ENCODE measurements at regions not wholly inside any gene's neighbourhood (a gene's known extent, or its start where the extent isn't known, plus 50 kb on each side); places are given as distances from the start of the nearest gene placed in this dataset.
A peak's percentile ranks its signal among the peaks of the same experiment; 100 is the strongest.

GRCh38 chr17:77493238-77493820 lies 352.6 kb downstream of the SEC14L1 start:
- H3K36me3 ChIP-seq (ENCODE audit: control insufficient read depth in 5 of 5, insufficient read depth in 5 of 5, low read length in 5 of 5) = peaks cover 0 to 81% (median 62%) of the 10 kb centered on the region in 5 donors
- H3K4me3 ChIP-seq (ENCODE audit: low read depth in 1 of 5, low read length in 5 of 5) = no peak overlapping the region
- peak overlapping the region in 1 of 5 donors; percentile 41 for H3K9ac ChIP-seq (ENCODE audit: low read length in 5 of 5)
- peaks cover 0 to 33% (median 24%) of the 10 kb centered on the region in 5 donors for H3K4me1 ChIP-seq (ENCODE audit: control insufficient read depth in 5 of 5, insufficient read depth in 5 of 5, low read length in 5 of 5)
- H3K27ac ChIP-seq (ENCODE audit: low read depth, low read length) = no peak overlapping the region
- H3K27me3 ChIP-seq (ENCODE audit: control insufficient read depth in 5 of 5, insufficient read depth in 4 of 5, low read length in 5 of 5) = no peaks in the 10 kb centered on the region
- no peaks in the 10 kb centered on the region for H3K9me3 ChIP-seq (ENCODE audit: control insufficient read depth in 5 of 5, low read length in 5 of 5)

GRCh38 chr17:77493901-77494663 lies 353.3 kb downstream of the SEC14L1 start:
- H3K27ac ChIP-seq (ENCODE audit: low read depth, low read length) = no peak overlapping the region
- peaks cover 0 to 79% (median 60%) of the 10 kb centered on the region in 5 donors for H3K36me3 ChIP-seq (ENCODE audit: control insufficient read depth in 5 of 5, insufficient read depth in 5 of 5, low read length in 5 of 5)
- H3K9ac ChIP-seq (ENCODE audit: low read length in 5 of 5) = no peak overlapping the region
- H3K4me1 ChIP-seq (ENCODE audit: control insufficient read depth in 5 of 5, insufficient read depth in 5 of 5, low read length in 5 of 5) = peaks cover 0 to 33% (median 24%) of the 10 kb centered on the region in 5 donors
- no peaks in the 10 kb centered on the region for H3K27me3 ChIP-seq (ENCODE audit: control insufficient read depth in 5 of 5, insufficient read depth in 4 of 5, low read length in 5 of 5)
- no peaks in the 10 kb centered on the region for H3K9me3 ChIP-seq (ENCODE audit: control insufficient read depth in 5 of 5, low read length in 5 of 5)
- H3K4me3 ChIP-seq (ENCODE audit: low read depth in 1 of 5, low read length in 5 of 5) = no peak overlapping the region

GRCh38 chr17:77494664-77495435 lies 354.1 kb downstream of the SEC14L1 start:
- Histone ChIP-seq H3K27ac (ENCODE audit: low read depth, low read length) (no peak overlapping the region), H3K9me3 (ENCODE audit: control insufficient read depth in 5 of 5, low read length in 5 of 5) (no peaks in the 10 kb centered on the region), H3K36me3 (ENCODE audit: control insufficient read depth in 5 of 5, insufficient read depth in 5 of 5, low read length in 5 of 5) (peaks cover 0 to 79% (median 64%) of the 10 kb centered on the region in 5 donors), H3K4me3 (ENCODE audit: low read depth in 1 of 5, low read length in 5 of 5) (no peak overlapping the region), H3K9ac (ENCODE audit: low read length in 5 of 5) (no peak overlapping the region), H3K27me3 (ENCODE audit: control insufficient read depth in 5 of 5, insufficient read depth in 4 of 5, low read length in 5 of 5) (no peaks in the 10 kb centered on the region), H3K4me1 (ENCODE audit: control insufficient read depth in 5 of 5, insufficient read depth in 5 of 5, low read length in 5 of 5) (peaks cover 0 to 26% (median 17%) of the 10 kb centered on the region in 5 donors)

DNA sequence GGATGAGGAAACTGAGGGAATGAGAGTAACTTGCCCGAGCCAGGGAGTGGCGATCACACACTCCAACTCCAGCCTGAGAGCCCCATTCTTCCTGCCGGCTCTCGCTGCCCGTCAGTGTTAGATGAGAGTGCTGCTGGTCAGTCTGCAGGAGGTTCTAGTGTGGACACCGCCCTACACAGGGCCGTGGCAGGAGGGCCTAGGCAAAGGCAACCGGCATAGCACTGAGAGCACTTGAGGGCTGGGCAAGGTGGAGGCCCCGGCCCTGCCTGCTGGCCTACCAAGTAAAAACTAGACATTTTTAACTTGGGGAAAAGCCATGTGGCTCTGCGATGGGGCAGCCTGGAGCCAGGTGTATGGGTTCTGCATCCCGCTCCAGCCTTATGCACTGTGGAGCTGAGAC lies 354.8 kb downstream of the SEC14L1 start:
- Histone ChIP-seq H3K9me3 (ENCODE audit: control insufficient read depth in 5 of 5, low read length in 5 of 5) (no peaks in the 10 kb centered on the region), H3K27ac (ENCODE audit: low read depth, low read length) (no peak overlapping the region), H3K9ac (ENCODE audit: low read length in 5 of 5) (no peak overlapping the region), H3K4me3 (ENCODE audit: low read depth in 1 of 5, low read length in 5 of 5) (no peak overlapping the region), H3K36me3 (ENCODE audit: control insufficient read depth in 5 of 5, insufficient read depth in 5 of 5, low read length in 5 of 5) (peaks cover 0 to 78% (median 62%) of the 10 kb centered on the region in 5 donors), H3K27me3 (ENCODE audit: control insufficient read depth in 5 of 5, insufficient read depth in 4 of 5, low read length in 5 of 5) (no peaks in the 10 kb centered on the region), H3K4me1 (ENCODE audit: control insufficient read depth in 5 of 5, insufficient read depth in 5 of 5, low read length in 5 of 5) (peaks cover 0 to 18% (median 10%) of the 10 kb centered on the region in 5 donors)

GRCh38 chr17:77496401-77496801 lies 355.6 kb downstream of the SEC14L1 start:
- peaks cover 0 to 18% (median 5%) of the 10 kb centered on the region in 5 donors for H3K4me1 ChIP-seq (ENCODE audit: control insufficient read depth in 5 of 5, insufficient read depth in 5 of 5, low read length in 5 of 5)
- H3K9me3 ChIP-seq (ENCODE audit: control insufficient read depth in 5 of 5, low read length in 5 of 5) = no peaks in the 10 kb centered on the region
- H3K4me3 ChIP-seq (ENCODE audit: low read depth in 1 of 5, low read length in 5 of 5) = no peak overlapping the region
- no peaks in the 10 kb centered on the region for H3K27me3 ChIP-seq (ENCODE audit: control insufficient read depth in 5 of 5, insufficient read depth in 4 of 5, low read length in 5 of 5)
- no peak overlapping the region for H3K27ac ChIP-seq (ENCODE audit: low read depth, low read length)
- H3K36me3 ChIP-seq (ENCODE audit: control insufficient read depth in 5 of 5, insufficient read depth in 5 of 5, low read length in 5 of 5) = peaks cover 0 to 72% (median 55%) of the 10 kb centered on the region in 5 donors
- no peak overlapping the region for H3K9ac ChIP-seq (ENCODE audit: low read length in 5 of 5)

- H3K27ac ChIP-seq (ENCODE audit: low read depth, low read length) = no peak overlapping the region
- no peaks in the 10 kb centered on the region for H3K9me3 ChIP-seq (ENCODE audit: control insufficient read depth in 5 of 5, low read length in 5 of 5)
- H3K27me3 ChIP-seq (ENCODE audit: control insufficient read depth in 5 of 5, insufficient read depth in 4 of 5, low read length in 5 of 5) = no peaks in the 10 kb centered on the region
- no peak overlapping the region for H3K4me3 ChIP-seq (ENCODE audit: low read depth in 1 of 5, low read length in 5 of 5)
- H3K36me3 ChIP-seq (ENCODE audit: control insufficient read depth in 5 of 5, insufficient read depth in 5 of 5, low read length in 5 of 5) = peaks cover 0 to 68% (median 56%) of the 10 kb centered on the region in 5 donors
- H3K4me1 ChIP-seq (ENCODE audit: control insufficient read depth in 5 of 5, insufficient read depth in 5 of 5, low read length in 5 of 5) = peaks cover 0 to 18% (median 5%) of the 10 kb centered on the region in 5 donors
- H3K9ac ChIP-seq (ENCODE audit: low read length in 5 of 5) = no peak overlapping the region
Observed at GRCh38 chr17:77496831-77497577, 356.2 kb downstream of the SEC14L1 start.

DNA sequence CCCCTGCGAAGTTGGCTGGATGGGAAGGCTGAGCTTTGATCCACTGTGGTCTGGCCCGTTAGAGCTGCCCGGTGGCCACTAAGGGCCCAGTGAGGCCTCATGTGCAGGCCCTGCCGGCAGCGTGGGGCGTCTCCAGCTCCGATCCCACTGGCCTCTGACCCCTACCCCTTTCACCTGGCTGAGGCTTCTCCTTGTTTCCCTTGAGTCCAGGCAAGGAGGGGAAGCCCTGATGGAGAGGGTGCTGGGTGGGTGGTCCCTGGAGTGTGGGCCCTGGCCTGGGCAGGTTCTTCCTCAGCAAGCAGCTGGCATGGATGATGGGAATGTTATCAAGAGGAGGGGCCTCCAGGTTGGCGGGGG lies 356.8 kb downstream of the SEC14L1 start:
- H3K9ac ChIP-seq (ENCODE audit: low read length in 5 of 5) = no peak overlapping the region
- no peaks in the 10 kb centered on the region for H3K27me3 ChIP-seq (ENCODE audit: control insufficient read depth in 5 of 5, insufficient read depth in 4 of 5, low read length in 5 of 5)
- no peaks in the 10 kb centered on the region for H3K9me3 ChIP-seq (ENCODE audit: control insufficient read depth in 5 of 5, low read length in 5 of 5)
- H3K27ac ChIP-seq (ENCODE audit: low read depth, low read length) = no peak overlapping the region
- H3K4me3 ChIP-seq (ENCODE audit: low read depth in 1 of 5, low read length in 5 of 5) = no peak overlapping the region
- H3K4me1 ChIP-seq (ENCODE audit: control insufficient read depth in 5 of 5, insufficient read depth in 5 of 5, low read length in 5 of 5) = peaks cover 0 to 18% (median 5%) of the 10 kb centered on the region in 5 donors
- H3K36me3 ChIP-seq (ENCODE audit: control insufficient read depth in 5 of 5, insufficient read depth in 5 of 5, low read length in 5 of 5) = peaks cover 0 to 62% (median 50%) of the 10 kb centered on the region in 5 donors

GRCh38 chr17:77498091-77498741 lies 357.4 kb downstream of the SEC14L1 start:
- H3K4me3 ChIP-seq (ENCODE audit: low read depth in 1 of 5, low read length in 5 of 5) = no peak overlapping the region
- peaks cover 0 to 15% (median 5%) of the 10 kb centered on the region in 5 donors for H3K4me1 ChIP-seq (ENCODE audit: control insufficient read depth in 5 of 5, insufficient read depth in 5 of 5, low read length in 5 of 5)
- no peak overlapping the region for H3K27ac ChIP-seq (ENCODE audit: low read depth, low read length)
- no peaks in the 10 kb centered on the region for H3K9me3 ChIP-seq (ENCODE audit: control insufficient read depth in 5 of 5, low read length in 5 of 5)
- H3K9ac ChIP-seq (ENCODE audit: low read length in 5 of 5) = no peak overlapping the region
- no peaks in the 10 kb centered on the region for H3K27me3 ChIP-seq (ENCODE audit: control insufficient read depth in 5 of 5, insufficient read depth in 4 of 5, low read length in 5 of 5)
- peaks cover 0 to 56% (median 43%) of the 10 kb centered on the region in 5 donors for H3K36me3 ChIP-seq (ENCODE audit: control insufficient read depth in 5 of 5, insufficient read depth in 5 of 5, low read length in 5 of 5)
